H9 (cell line): ENCODE measurements at regions not wholly inside any gene's neighbourhood (a gene's known extent, or its start where the extent isn't known, plus 50 kb on each side); places are given as distances from the start of the nearest gene placed in this dataset.

ENCODE experiments used
- DNase-seq: peaks from one replicate; pipeline ENCODE4 v3.0.0-alpha.2; 2017
- H2AFZ ChIP-seq: one replicate; pipeline ENCODE4 v1.6.1; 2013; ENCODE audit warnings: mild to moderate bottlenecking, low read length, control low read depth, moderate library complexity
- H2AK5ac ChIP-seq: 2 replicates; pipeline ENCODE4 v1.6.1; 2013; ENCODE audit warnings: low read length, control low read depth, mixed read lengths; ENCODE audit not compliant: insufficient read length
- H2BK120ac ChIP-seq: one replicate; pipeline ENCODE4 v1.6.1; 2013; ENCODE audit warnings: low read depth, mild to moderate bottlenecking, low read length, control low read depth, inconsistent platforms; ENCODE audit not compliant: poor library complexity, severe bottlenecking
- H2BK12ac ChIP-seq: 2 replicates; pipeline ENCODE4 v1.6.1; 2013; ENCODE audit warnings: low read length, control low read depth, mixed read lengths, low read depth; ENCODE audit not compliant: insufficient read length
- H2BK15ac ChIP-seq: 2 replicates; pipeline ENCODE4 v1.6.1; 2013; ENCODE audit warnings: low read depth, low read length, control low read depth
- H2BK20ac ChIP-seq: one replicate; pipeline ENCODE4 v1.6.1; 2013; ENCODE audit warnings: low read depth, mild to moderate bottlenecking, low read length, control low read depth, inconsistent platforms; ENCODE audit not compliant: poor library complexity, severe bottlenecking
- H2BK5ac ChIP-seq: 2 replicates; pipeline ENCODE4 v1.6.1; 2013; ENCODE audit warnings: low read length, control low read depth, mixed read lengths; ENCODE audit not compliant: insufficient read length
- H3K14ac ChIP-seq: 2 replicates; pipeline ENCODE4 v1.6.1; 2013; ENCODE audit warnings: low read length, control low read depth; ENCODE audit not compliant: insufficient read depth
- H3K18ac ChIP-seq: 2 replicates; pipeline ENCODE4 v1.6.1; 2013; ENCODE audit warnings: low read depth, mild to moderate bottlenecking, mixed read lengths, low read length, control low read depth; ENCODE audit not compliant: insufficient read length
- H3K23ac ChIP-seq: 2 replicates; pipeline ENCODE4 v1.6.1; 2013; ENCODE audit warnings: low read length, control low read depth, mixed read lengths, low read depth; ENCODE audit not compliant: insufficient read length
- H3K23me2 ChIP-seq: 2 replicates; pipeline ENCODE4 v1.6.1; 2013; ENCODE audit warnings: low read depth, mild to moderate bottlenecking, mixed read lengths, low read length, control low read depth; ENCODE audit not compliant: insufficient read length, poor library complexity, severe bottlenecking
- H3K27ac ChIP-seq: 2 replicates; pipeline ENCODE4 v1.5.1; 2013; ENCODE audit warnings: low read length, control low read depth, mixed read lengths, low read depth; ENCODE audit not compliant: insufficient read length
- H3K27me3 ChIP-seq: 2 replicates; pipeline ENCODE4 v1.6.1; 2013; ENCODE audit warnings: low read length, control low read depth, inconsistent platforms; ENCODE audit not compliant: insufficient read depth
- H3K4ac ChIP-seq: 2 replicates; pipeline ENCODE4 v1.6.1; 2013; ENCODE audit warnings: low read depth, mild to moderate bottlenecking, control low read depth, inconsistent platforms, low read length, moderate library complexity
- H3K4me1 ChIP-seq: 2 replicates; pipeline ENCODE4 v1.6.1; 2013; ENCODE audit warnings: low read length, control low read depth, inconsistent platforms; ENCODE audit not compliant: insufficient read depth
- H3K4me2 ChIP-seq: 2 replicates; pipeline ENCODE4 v1.6.1; 2013; ENCODE audit warnings: low read length, control low read depth, mixed read lengths; ENCODE audit not compliant: insufficient read length, insufficient read depth
- H3K56ac ChIP-seq: 2 replicates; pipeline ENCODE4 v1.6.1; 2013; ENCODE audit warnings: low read depth, mild to moderate bottlenecking, mixed read lengths, low read length, control low read depth; ENCODE audit not compliant: insufficient read length
- H3K79me1 ChIP-seq: 2 replicates; pipeline ENCODE4 v1.6.1; 2013; ENCODE audit warnings: low read depth, mild to moderate bottlenecking, moderate library complexity, low read length, control low read depth, inconsistent platforms; ENCODE audit not compliant: insufficient read depth, poor library complexity, severe bottlenecking
- H3K79me2 ChIP-seq: 2 replicates; pipeline ENCODE4 v1.6.1; 2013; ENCODE audit warnings: low read length, control low read depth, inconsistent platforms; ENCODE audit not compliant: insufficient read depth
- H3K9ac ChIP-seq: 2 replicates; pipeline ENCODE4 v1.6.1; 2013; ENCODE audit warnings: low read length, control low read depth, mixed read lengths; ENCODE audit not compliant: insufficient read length; ENCODE audit errors: extremely low read depth
- H3K9me3 ChIP-seq: one replicate; pipeline ENCODE4 v1.6.1; 2013; ENCODE audit warnings: low read depth, low read length, inconsistent platforms; ENCODE audit not compliant: control insufficient read depth
- H3T11ph ChIP-seq: one replicate; pipeline ENCODE4 v1.6.1; 2013; ENCODE audit warnings: mild to moderate bottlenecking, low read length, control low read depth, inconsistent platforms
- H4K20me1 ChIP-seq: one replicate; pipeline ENCODE4 v1.6.1; 2013; ENCODE audit not compliant: control insufficient read depth, insufficient read length, insufficient read depth
- H4K5ac ChIP-seq: 2 replicates; pipeline ENCODE4 v1.6.1; 2013; ENCODE audit warnings: low read depth, mild to moderate bottlenecking, mixed read lengths, low read length, control low read depth; ENCODE audit not compliant: insufficient read length
- H4K8ac ChIP-seq: replicated peaks from 2 replicates; pipeline ENCODE4 v1.6.1; 2013; ENCODE audit warnings: low read length, control low read depth, mixed read lengths, low read depth; ENCODE audit not compliant: insufficient read length
- H4K91ac ChIP-seq: 2 replicates; pipeline ENCODE4 v1.6.1; 2013; ENCODE audit warnings: low read depth, mild to moderate bottlenecking, moderate library complexity, mixed read lengths, low read length, control low read depth; ENCODE audit not compliant: insufficient read length
- H3K27ac Mint-ChIP-seq, 3 experiments: 2 replicates in 2 of 3; 3 replicates in 1 of 3; pipeline ENCODE4 v1.8.0; 2020 to 2021; ENCODE audit warnings: mixed read lengths in 3 of 3, mild to moderate bottlenecking in 1 of 3, moderate library complexity in 1 of 3
- H3K27me3 Mint-ChIP-seq: 2 replicates; pipeline ENCODE4 v1.8.0; 2021; ENCODE audit warnings: low read depth, mild to moderate bottlenecking, moderate library complexity, mixed read lengths
- H3K36me3 Mint-ChIP-seq, 3 experiments: 2 replicates in 2 of 3; 3 replicates in 1 of 3; pipeline ENCODE4 v1.8.0; 2020 to 2021; ENCODE audit warnings: low read depth in 3 of 3, mixed read lengths in 3 of 3; ENCODE audit not compliant: insufficient read depth in 1 of 3
- H3K4me1 Mint-ChIP-seq, 2 experiments: 2 replicates each; pipeline ENCODE4 v1.8.0; 2020; ENCODE audit warnings: mixed read lengths in 2 of 2
- H3K4me3 Mint-ChIP-seq, 2 experiments: 2 replicates in 1 of 2; 3 replicates in 1 of 2; pipeline ENCODE4 v1.8.0; 2020 to 2021; ENCODE audit warnings: mild to moderate bottlenecking in 2 of 2, mixed read lengths in 2 of 2, moderate library complexity in 1 of 2
- H3K9me3 Mint-ChIP-seq, 2 experiments: 2 replicates in 1 of 2; 3 replicates in 1 of 2; pipeline ENCODE4 v1.8.0; 2020; ENCODE audit warnings: mild to moderate bottlenecking in 2 of 2, mixed read lengths in 2 of 2, moderate library complexity in 1 of 2
- WGBS: extraction: QIAGEN DNeasy Blood & Tissue Kit; methylation state at CpG from one replicate; pipeline ENCODE4 v1.1.7; 2013; ENCODE audit warnings: missing lambda C conversion rate, low lambda C conversion rate, mixed read lengths; ENCODE audit not compliant: insufficient read length; ENCODE audit errors: extremely low coverage; 5-methylcytosine and 5-hydroxymethylcytosine counted together
- TF ChIP-seq, protein P1 (sequence below): fragments of 200-600 bp; sonication (generic); conservative IDR thresholded peaks from 3 replicates; pipeline ENCODE4 v1.8.0; 2021; ENCODE audit warnings: antibody characterized with exemption, mild to moderate bottlenecking

DNA sequence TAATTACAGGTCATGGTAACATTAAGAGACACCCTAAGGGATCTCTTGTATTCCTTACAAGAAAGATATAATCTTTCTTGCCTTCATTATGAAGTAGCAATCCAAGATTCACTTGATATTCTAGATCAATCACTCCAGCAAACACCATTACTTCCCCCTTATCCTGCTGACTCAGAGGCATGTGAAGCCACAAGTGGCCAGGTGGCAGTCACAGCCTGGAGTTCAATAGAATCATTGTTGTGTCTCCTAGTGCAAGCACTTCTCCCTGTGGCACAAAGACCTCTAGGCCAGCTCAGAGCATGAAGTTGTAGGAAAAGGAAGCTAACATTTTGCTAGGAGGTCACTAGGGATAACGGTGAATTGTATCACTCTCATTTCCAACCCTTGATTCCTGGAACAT is 864.3 kb upstream of the ATXN8OS start:
- no peak overlapping the region for H3K23ac ChIP-seq
- H2BK5ac ChIP-seq: no peak overlapping the region
- TF ChIP-seq, protein P1, sequence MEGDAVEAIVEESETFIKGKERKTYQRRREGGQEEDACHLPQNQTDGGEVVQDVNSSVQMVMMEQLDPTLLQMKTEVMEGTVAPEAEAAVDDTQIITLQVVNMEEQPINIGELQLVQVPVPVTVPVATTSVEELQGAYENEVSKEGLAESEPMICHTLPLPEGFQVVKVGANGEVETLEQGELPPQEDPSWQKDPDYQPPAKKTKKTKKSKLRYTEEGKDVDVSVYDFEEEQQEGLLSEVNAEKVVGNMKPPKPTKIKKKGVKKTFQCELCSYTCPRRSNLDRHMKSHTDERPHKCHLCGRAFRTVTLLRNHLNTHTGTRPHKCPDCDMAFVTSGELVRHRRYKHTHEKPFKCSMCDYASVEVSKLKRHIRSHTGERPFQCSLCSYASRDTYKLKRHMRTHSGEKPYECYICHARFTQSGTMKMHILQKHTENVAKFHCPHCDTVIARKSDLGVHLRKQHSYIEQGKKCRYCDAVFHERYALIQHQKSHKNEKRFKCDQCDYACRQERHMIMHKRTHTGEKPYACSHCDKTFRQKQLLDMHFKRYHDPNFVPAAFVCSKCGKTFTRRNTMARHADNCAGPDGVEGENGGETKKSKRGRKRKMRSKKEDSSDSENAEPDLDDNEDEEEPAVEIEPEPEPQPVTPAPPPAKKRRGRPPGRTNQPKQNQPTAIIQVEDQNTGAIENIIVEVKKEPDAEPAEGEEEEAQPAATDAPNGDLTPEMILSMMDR: no peak
- no peaks in the 10 kb centered on the region for H3K79me1 ChIP-seq
- H2BK15ac ChIP-seq: no peak overlapping the region
- no peak overlapping the region for H4K8ac ChIP-seq
- no peaks in the 10 kb centered on the region for H3K79me2 ChIP-seq
- no peak overlapping the region for H2AK5ac ChIP-seq
- H3T11ph ChIP-seq: no peak overlapping the region
- no peak overlapping the region for H2AFZ ChIP-seq
- H3K27me3 ChIP-seq: no peaks in the 10 kb centered on the region
- no peak overlapping the region for H3K14ac ChIP-seq
- no peak overlapping the region for H2BK12ac ChIP-seq
- WGBS: no CpG with 5 or more reads among the region's 1 CpG
- no peaks in the 10 kb centered on the region for H4K20me1 ChIP-seq
- H3K23me2 ChIP-seq: no peaks in the 10 kb centered on the region
- no peaks in the 10 kb centered on the region for H3K27me3 Mint-ChIP-seq
- no peak overlapping the region for H2BK120ac ChIP-seq
- no peaks in the 10 kb centered on the region for H3K9me3 ChIP-seq
- no peak overlapping the region for H3K9ac ChIP-seq
- H2BK20ac ChIP-seq: no peak overlapping the region
- no peak overlapping the region for H3K4me2 ChIP-seq
- H3K9me3 Mint-ChIP-seq: no peaks in the 10 kb centered on the region
- H4K5ac ChIP-seq: no peak overlapping the region
- no peaks in the 10 kb centered on the region; a peak in 1 of 7 replicates for H3K36me3 Mint-ChIP-seq
- no peak overlapping the region for H3K18ac ChIP-seq
- no peak overlapping the region for H3K27ac ChIP-seq
- no peak overlapping the region for H3K56ac ChIP-seq
- H3K4me1 Mint-ChIP-seq: no peaks in the 10 kb centered on the region
- no peak overlapping the region for H3K4me3 Mint-ChIP-seq
- no peak overlapping the region for H4K91ac ChIP-seq
- no peaks in the 10 kb centered on the region for H3K4me1 ChIP-seq
- no peak overlapping the region for H3K4ac ChIP-seq
- H3K27ac Mint-ChIP-seq: peak overlapping the region in 1 of 3 experiments; percentile 74; a peak in 1 of 7 replicates
- DNase-seq: no peak
